ENCODE measurements at regions not wholly inside any gene's neighbourhood (a gene's known extent, or its start where the extent isn't known, plus 50 kb on each side); places are given as distances from the start of the nearest gene placed in this dataset.

DNA sequence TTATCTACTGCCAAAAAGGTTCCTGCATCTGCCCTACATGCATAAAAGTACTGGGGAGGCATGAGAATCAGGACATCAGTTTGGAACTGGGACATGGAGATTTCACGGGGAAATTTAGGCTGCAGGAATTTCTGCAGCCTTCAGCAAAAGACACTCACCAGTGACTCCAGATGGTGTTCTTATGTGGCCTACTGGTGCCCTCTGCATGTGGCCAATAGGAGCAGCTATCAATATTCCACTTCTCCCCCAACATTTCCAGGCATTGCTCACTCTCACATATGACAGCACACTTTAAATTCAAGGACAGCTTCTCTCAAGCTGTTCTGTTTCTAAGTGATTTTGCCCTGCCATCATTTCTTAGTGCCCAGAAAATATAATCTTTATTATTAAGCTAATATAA is 570.5 kb upstream of the ARGLU1 start:
- Mint-ChIP-seq H3K4me1 (ENCODE audit: low read depth) (no peaks in the 10 kb centered on the region), H3K27ac (no peak overlapping the region), H3K27me3 (no peaks in the 10 kb centered on the region), H3K36me3 (ENCODE audit: low read depth) (no peaks in the 10 kb centered on the region), H3K9me3 (peaks cover 3% of the 10 kb centered on the region), H3K4me3 (no peak overlapping the region)
- no peak for DNase-seq

DNA sequence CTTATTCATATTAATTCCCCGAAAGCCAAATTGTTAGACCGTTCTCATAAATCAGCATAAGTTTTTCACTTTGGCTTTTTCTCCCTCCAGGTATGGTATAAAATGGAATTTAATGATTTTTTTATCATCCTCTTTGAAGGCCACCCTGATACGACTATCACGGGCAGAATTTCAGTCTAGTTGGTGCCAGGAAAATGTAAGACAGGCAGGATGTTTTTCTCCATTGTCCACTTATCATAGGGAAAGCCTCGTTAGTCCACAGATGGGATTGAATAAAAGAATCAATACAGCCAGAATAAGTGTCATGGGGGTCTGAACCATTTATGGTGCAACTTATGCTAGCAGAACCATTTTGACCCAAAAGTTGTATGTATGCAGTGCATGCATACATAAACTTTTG is 566.0 kb upstream of the ARGLU1 start:
- Mint-ChIP-seq H3K4me3 (no peak overlapping the region), H3K36me3 (ENCODE audit: low read depth) (no peaks in the 10 kb centered on the region), H3K9me3 (peaks cover 12% of the 10 kb centered on the region), H3K4me1 (ENCODE audit: low read depth) (no peaks in the 10 kb centered on the region), H3K27ac (no peak overlapping the region), H3K27me3 (no peaks in the 10 kb centered on the region)
- no peak for DNase-seq

DNA sequence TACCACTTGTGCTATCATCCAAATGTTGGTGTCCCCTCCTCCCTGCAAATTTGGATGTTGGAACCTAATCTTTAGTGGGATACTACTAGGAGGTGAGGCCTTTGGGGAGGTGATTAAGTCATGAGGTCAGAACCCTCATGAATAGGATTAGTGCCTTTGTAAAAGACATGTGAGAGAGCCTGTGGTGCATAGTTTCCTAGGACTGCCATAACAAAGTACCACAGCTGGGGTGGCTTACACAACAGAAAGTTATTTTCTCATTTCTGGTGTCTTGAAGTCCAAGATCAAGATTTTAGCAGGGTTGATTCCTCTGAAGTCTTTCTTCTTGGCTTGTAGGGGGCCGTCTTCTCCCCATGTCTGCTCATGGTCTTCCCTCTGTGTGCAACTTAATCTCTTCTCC is 562.6 kb upstream of the ARGLU1 start:
- no peak overlapping the region for H3K27ac Mint-ChIP-seq
- no peak overlapping the region for H3K4me3 Mint-ChIP-seq
- H3K9me3 Mint-ChIP-seq: peaks cover 14% of the 10 kb centered on the region
- H3K27me3 Mint-ChIP-seq: no peaks in the 10 kb centered on the region
- H3K4me1 Mint-ChIP-seq (ENCODE audit: low read depth): no peaks in the 10 kb centered on the region
- no peak for DNase-seq
- H3K36me3 Mint-ChIP-seq (ENCODE audit: low read depth): no peaks in the 10 kb centered on the region

DNA sequence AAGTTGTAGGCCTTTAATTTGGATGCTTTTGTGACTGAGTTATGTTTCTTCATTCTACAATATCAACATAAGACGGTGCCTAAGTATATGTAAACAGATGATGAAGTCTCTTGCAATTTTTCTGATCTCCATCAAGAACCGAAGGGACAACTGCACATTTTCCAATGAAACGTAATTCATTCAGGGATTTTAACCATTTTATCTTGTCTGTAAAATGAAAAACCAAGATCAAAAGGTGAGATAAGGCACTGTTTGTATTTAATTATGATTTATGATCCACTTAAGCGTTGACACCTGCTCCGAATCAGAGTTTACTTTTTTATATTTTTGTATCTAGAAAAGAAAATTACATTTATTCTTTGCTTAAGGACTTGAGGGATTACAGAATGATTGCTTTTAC is 556.8 kb upstream of the ARGLU1 start:
- Mint-ChIP-seq H3K9me3 (peaks cover 5% of the 10 kb centered on the region), H3K4me3 (no peak overlapping the region), H3K27ac (no peak overlapping the region), H3K27me3 (no peaks in the 10 kb centered on the region), H3K4me1 (ENCODE audit: low read depth) (no peaks in the 10 kb centered on the region), H3K36me3 (ENCODE audit: low read depth) (no peaks in the 10 kb centered on the region)
- DNase-seq: no peak

DNA sequence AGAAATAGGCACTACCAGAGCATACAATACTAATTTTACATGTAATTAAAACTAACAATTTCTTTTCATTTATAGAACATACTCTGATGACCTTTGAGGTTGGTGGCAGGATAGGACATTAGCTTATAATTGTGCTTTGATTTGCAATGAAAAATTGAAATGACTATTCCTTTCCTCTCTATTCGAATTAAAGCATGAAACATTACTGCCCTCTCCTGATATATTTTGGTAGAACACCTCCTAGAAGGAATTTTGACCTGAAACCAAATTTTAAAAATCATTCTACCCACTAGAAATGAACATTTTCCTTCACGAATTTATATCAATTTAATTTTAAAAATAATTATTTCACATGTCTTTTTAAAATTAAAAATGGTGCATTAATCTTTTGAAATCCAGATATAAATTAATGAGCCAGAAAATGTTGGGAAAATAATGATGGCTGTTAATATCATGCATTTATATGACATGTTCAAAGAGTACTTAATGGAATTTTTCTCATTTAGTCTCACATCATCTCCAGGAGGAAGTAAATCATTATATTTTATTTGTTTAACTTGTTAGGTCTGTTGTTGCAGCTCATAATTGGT is 556.3 kb upstream of the ARGLU1 start:
- peaks cover 5% of the 10 kb centered on the region for H3K9me3 Mint-ChIP-seq
- no peaks in the 10 kb centered on the region for H3K4me1 Mint-ChIP-seq (ENCODE audit: low read depth)
- no peak overlapping the region for H3K4me3 Mint-ChIP-seq
- no peak for DNase-seq
- H3K27me3 Mint-ChIP-seq: no peaks in the 10 kb centered on the region
- H3K36me3 Mint-ChIP-seq (ENCODE audit: low read depth): no peaks in the 10 kb centered on the region
- no peak overlapping the region for H3K27ac Mint-ChIP-seq

DNA sequence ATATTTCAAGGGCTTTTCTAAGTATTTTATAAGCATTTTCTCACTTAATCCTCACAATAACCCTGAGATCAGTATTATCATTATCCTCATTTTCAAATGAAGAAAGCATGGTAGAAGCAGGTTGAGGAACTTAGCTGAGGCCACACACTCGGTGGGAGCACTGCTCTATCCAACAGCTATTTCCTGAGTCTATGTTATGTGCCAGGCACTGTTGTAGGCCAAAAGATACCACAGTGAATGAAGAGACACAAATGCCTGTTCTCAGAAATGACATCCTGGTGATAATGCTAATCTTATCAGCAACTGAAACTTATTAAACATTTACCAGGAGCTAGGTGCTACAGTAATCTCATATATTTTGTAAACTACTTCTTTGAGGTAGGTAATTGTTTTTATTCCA is 553.9 kb upstream of the ARGLU1 start:
- no peak overlapping the region for H3K4me3 Mint-ChIP-seq
- H3K9me3 Mint-ChIP-seq: no peaks in the 10 kb centered on the region
- H3K36me3 Mint-ChIP-seq (ENCODE audit: low read depth): no peaks in the 10 kb centered on the region
- no peak for DNase-seq
- H3K4me1 Mint-ChIP-seq (ENCODE audit: low read depth): no peaks in the 10 kb centered on the region
- H3K27me3 Mint-ChIP-seq: no peaks in the 10 kb centered on the region
- H3K27ac Mint-ChIP-seq: no peak overlapping the region

DNA sequence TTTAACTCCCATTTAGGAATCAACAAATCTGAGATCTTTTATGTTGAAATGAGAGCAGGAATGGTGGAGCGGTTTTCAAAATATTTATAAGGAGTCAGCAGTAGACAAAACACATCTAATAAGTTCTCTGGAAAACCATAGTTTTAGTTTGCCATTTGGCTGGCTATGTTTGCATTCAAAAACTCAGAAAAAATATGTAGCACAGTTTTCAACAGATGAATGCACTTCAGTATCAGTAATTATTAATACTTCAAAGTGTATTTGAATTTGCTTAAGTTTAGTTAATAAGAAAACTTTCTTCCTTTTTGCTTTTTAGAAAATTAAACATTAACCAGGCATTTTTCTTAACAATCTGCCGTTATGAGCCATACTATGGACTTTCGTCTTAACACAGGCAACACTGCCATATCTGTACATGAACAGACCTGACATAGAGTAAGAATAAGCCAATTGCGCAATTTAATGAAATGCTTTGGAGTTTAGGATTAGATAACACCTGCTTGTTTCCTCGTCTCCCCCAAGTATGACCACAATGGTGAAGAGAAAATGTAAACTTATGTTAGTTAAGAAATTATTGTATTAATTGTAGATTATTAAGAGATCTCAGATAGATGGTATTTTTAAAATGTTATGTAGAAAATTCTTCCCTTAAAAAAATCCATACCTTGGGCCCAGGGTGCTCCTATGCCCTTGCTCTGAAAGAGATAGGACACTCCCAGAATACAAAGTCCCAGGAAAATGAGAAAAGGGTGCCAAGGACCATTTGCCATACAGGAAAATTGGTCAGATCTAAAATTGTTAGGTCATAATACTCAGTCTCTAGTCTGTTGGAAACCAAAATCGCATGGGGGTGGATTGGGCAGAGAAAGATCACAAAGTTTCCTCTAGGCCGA is 552.3 kb upstream of the ARGLU1 start:
- Mint-ChIP-seq H3K9me3 (no peaks in the 10 kb centered on the region), H3K4me1 (ENCODE audit: low read depth) (no peaks in the 10 kb centered on the region), H3K27ac (no peak overlapping the region), H3K36me3 (ENCODE audit: low read depth) (no peaks in the 10 kb centered on the region), H3K4me3 (no peak overlapping the region), H3K27me3 (no peaks in the 10 kb centered on the region)
- DNase-seq: no peak

DNA sequence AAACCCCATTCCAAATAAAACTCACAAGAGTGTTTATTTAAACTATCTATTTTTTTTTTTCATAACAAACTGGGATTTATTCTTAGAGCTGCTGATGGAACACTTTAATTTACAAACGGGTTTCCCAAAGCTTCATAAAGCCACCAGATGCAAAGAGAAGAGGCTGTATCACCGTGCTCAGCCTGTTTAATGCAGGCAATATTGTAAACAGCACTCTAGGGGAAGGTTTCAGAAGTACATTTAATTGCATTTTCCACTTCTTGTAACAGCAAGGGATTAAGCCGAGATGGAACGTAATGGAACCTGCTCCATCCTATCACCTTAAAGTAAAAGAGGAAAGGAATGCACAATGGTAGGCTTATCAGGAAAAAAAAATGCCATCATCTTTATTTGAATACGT is 550.6 kb upstream of the ARGLU1 start:
- Mint-ChIP-seq H3K9me3 (no peaks in the 10 kb centered on the region), H3K4me1 (ENCODE audit: low read depth) (no peaks in the 10 kb centered on the region), H3K4me3 (no peak overlapping the region), H3K36me3 (ENCODE audit: low read depth) (no peaks in the 10 kb centered on the region), H3K27me3 (no peaks in the 10 kb centered on the region), H3K27ac (no peak overlapping the region)
- no peak for DNase-seq

DNA sequence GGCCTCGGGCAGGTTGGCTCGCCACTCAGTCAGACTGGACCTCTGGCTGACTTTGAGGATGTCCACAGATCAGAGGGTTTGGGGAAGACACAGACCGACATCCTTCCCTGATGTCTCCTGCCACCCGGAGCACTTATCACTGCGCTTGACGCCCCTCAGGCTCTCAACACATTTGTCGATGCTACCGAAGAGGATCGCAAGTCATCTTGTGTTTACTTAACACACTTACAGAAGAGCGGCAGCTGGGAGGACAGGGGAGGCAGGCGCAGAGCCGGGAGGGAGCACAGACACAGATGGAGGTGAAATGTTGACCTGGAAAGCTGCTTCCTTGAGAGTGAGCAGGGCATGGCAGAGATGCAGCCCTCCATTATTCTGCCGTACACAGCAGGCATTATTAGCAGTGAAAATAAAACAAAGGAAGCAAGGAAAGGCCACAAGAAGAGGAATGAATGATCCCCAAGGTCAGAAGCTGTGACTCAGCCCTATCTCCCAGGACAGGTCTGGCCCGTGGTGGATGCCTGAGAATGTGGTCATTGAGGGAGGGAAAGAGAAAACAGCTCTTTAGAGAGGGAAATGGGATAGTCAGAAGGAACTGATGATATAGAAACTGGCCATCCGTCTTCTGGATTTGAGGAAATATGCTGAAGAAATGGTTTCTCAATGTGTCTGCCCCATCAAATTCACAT is 549.5 kb upstream of the ARGLU1 start:
- DNase-seq: no peak
- Mint-ChIP-seq H3K27ac (no peak overlapping the region), H3K4me3 (no peak overlapping the region), H3K9me3 (no peaks in the 10 kb centered on the region), H3K4me1 (ENCODE audit: low read depth) (no peaks in the 10 kb centered on the region), H3K36me3 (ENCODE audit: low read depth) (no peaks in the 10 kb centered on the region), H3K27me3 (no peaks in the 10 kb centered on the region)

DNA sequence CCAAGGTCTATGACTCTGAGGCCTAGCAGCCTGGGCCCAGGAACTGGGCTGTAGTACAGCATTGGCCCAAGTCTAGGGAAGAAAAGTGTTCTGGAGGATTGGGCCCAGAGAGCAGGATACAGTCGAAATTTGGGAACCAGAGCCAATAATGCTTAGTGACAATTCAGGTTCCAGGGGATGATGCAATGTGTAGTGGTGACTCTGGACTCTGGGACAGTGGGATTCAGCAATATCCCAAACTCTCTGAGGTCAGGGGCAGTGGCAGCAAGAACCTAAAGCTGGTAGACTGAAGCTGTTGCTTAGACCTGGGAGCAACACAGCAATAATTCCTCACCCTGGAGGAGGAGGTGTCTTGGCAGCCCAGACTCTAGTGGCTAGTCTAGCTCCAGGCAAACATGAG is 545.5 kb upstream of the ARGLU1 start:
- Mint-ChIP-seq H3K4me3 (no peak overlapping the region), H3K27me3 (no peaks in the 10 kb centered on the region), H3K36me3 (ENCODE audit: low read depth) (no peaks in the 10 kb centered on the region), H3K9me3 (peaks cover 11% of the 10 kb centered on the region), H3K4me1 (ENCODE audit: low read depth) (no peaks in the 10 kb centered on the region), H3K27ac (no peak overlapping the region)
- no peak for DNase-seq

DNA sequence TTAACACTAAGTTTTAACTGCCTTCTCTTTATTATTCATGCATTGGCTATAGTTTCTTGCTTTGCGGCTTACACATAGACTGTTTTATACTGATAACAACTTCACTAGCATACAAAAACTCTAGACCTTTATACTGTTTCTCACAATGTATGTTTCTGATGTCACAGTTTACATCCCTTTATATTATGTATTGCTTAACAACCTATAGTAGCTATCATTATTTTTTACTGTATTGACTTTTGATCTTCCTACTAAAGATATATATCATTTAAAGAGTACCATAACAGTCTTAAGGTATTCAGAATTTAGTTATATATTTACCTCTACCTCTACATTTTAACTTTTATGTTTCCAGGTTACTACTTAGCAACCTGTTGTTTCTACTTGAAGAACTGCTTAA is 543.3 kb upstream of the ARGLU1 start:
- no peaks in the 10 kb centered on the region for H3K36me3 Mint-ChIP-seq (ENCODE audit: low read depth)
- H3K27me3 Mint-ChIP-seq: no peaks in the 10 kb centered on the region
- no peak overlapping the region for H3K4me3 Mint-ChIP-seq
- H3K4me1 Mint-ChIP-seq (ENCODE audit: low read depth): no peaks in the 10 kb centered on the region
- no peak for DNase-seq
- H3K9me3 Mint-ChIP-seq: peaks cover 11% of the 10 kb centered on the region
- H3K27ac Mint-ChIP-seq: no peak overlapping the region

DNA sequence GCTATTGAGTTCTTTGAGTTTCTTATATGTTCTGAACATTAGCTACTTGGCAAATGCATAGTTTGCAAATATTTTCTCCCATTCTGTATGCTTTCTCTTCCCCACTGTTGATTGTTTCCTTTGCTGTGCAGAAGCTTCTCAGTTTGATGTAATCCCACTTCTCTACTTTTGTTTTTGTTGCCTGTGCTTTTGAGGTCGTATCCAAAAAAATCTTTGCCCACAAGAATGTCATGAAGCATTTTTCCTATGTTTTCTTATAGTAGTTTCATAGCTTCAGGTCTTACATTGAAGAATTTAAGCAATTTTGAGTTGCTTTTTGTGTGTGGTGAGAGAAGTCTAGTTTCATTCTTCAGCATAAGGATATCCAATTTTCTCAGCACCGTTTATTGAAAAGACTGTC is 536.7 kb upstream of the ARGLU1 start:
- no peaks in the 10 kb centered on the region for H3K36me3 Mint-ChIP-seq (ENCODE audit: low read depth)
- no peak overlapping the region for H3K4me3 Mint-ChIP-seq
- peaks cover 11% of the 10 kb centered on the region for H3K9me3 Mint-ChIP-seq
- DNase-seq: no peak
- no peaks in the 10 kb centered on the region for H3K4me1 Mint-ChIP-seq (ENCODE audit: low read depth)
- no peaks in the 10 kb centered on the region for H3K27me3 Mint-ChIP-seq
- H3K27ac Mint-ChIP-seq: no peak overlapping the region

DNA sequence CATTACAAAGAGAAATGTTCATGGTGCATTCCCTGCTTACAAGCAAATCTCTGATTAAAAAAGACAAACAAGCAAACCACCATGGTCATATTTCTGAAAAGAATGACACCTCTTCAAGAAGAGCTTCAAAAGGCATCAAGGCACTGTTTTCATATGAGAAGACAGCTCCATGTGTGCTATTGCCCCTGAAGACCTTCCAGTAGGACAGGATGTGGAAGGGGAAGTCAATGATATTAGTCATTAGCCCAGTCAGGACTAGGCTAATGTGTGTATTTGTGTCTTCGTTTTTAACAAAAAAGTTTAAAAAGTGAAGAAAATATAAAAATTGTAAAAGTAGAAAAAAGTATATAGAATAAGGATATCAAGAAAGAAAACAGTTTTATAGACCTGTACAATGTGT is 534.7 kb upstream of the ARGLU1 start:
- Mint-ChIP-seq H3K4me1 (ENCODE audit: low read depth) (no peaks in the 10 kb centered on the region), H3K27ac (no peak overlapping the region), H3K36me3 (ENCODE audit: low read depth) (no peaks in the 10 kb centered on the region), H3K9me3 (no peaks in the 10 kb centered on the region), H3K27me3 (no peaks in the 10 kb centered on the region), H3K4me3 (no peak overlapping the region)
- DNase-seq: no peak

DNA sequence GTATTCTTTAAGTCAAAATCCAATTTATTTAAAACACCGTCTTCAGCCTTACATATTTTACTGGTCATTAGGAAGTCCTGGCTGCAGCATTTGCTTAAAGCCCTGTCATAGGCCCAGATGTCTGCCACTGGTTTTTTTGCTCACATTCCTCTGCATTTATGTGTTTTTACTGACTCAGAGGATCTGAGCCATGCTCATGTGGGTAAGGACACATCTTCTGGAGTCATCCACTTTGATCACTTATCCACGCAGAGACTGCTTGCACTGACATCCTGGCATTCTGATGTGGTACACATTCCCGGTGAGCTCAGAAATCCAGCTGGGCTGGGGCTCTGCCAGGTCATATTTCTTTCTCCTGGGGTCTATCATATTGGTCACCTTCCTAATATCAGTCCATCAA is 531.7 kb upstream of the ARGLU1 start:
- Mint-ChIP-seq H3K36me3 (ENCODE audit: low read depth) (no peaks in the 10 kb centered on the region), H3K27ac (no peak overlapping the region), H3K27me3 (no peaks in the 10 kb centered on the region), H3K9me3 (no peaks in the 10 kb centered on the region), H3K4me3 (no peak overlapping the region), H3K4me1 (ENCODE audit: low read depth) (no peaks in the 10 kb centered on the region)
- DNase-seq: no peak

DNA sequence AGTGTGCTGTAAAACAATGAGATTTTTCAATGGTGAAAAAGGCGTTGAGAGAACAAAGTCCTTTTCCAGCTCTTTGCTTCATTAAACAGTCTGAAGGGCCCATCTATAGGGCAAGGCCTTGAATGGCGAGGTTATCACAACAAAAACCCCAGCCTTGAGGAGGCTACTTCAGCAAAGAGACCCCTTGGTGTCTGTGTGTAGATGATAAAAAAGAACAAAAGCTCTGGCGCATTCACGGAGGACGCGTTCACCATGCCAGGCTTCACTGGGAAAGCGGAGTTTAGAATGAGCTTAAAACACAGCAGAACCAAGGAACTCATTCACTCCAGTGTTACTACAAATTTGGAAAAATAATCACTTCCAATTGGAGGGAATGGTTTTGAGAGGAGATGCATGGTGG is 530.0 kb upstream of the ARGLU1 start:
- no peak overlapping the region for H3K27ac Mint-ChIP-seq
- H3K9me3 Mint-ChIP-seq: no peaks in the 10 kb centered on the region
- H3K36me3 Mint-ChIP-seq (ENCODE audit: low read depth): no peaks in the 10 kb centered on the region
- H3K27me3 Mint-ChIP-seq: no peaks in the 10 kb centered on the region
- no peak for DNase-seq
- no peak overlapping the region for H3K4me3 Mint-ChIP-seq
- no peaks in the 10 kb centered on the region for H3K4me1 Mint-ChIP-seq (ENCODE audit: low read depth)

All from activated T-cell treated with anti-CD3 and anti-CD28 coated beads, Interleukin-2, amount 50 U/mL, for 24 hours (primary cell).